ENCODE measurements at regions not wholly inside any gene's neighbourhood (a gene's known extent, or its start where the extent isn't known, plus 50 kb on each side); places are given as distances from the start of the nearest gene placed in this dataset.

- DNase-seq (ENCODE audit: low read depth) = peak; percentile 58
- no peak overlapping the region for H3K4me3 ChIP-seq (ENCODE audit: low read depth, low read length)
- TF ChIP-seq MYC (IDR thresholded peaks at IDR 0.05; ENCODE audit: low read depth, low read length) (no peak), CTCF (IDR thresholded peaks at IDR 0.05; ENCODE audit: low read depth, low read length) (peak; percentile 75), MAX (IDR thresholded peaks at IDR 0.05; ENCODE audit: low read depth, low read length) (no peak), POLR2A (IDR thresholded peaks at IDR 0.05; ENCODE audit: extremely low read depth, insufficient read length) (no peak)
Observed at GRCh38 chr5:57338068-57338867, 144.3 kb downstream of the ACTBL2 start.

- no peak for DNase-seq (ENCODE audit: low read depth)
- no peak overlapping the region for H3K4me3 ChIP-seq (ENCODE audit: low read depth, low read length)
- no peak for TF ChIP-seq MYC (IDR thresholded peaks at IDR 0.05; ENCODE audit: low read depth, low read length)
- no peak for TF ChIP-seq MAX (IDR thresholded peaks at IDR 0.05; ENCODE audit: low read depth, low read length)
- TF ChIP-seq POLR2A (IDR thresholded peaks at IDR 0.05; ENCODE audit: extremely low read depth, insufficient read length) = no peak
- TF ChIP-seq CTCF (IDR thresholded peaks at IDR 0.05; ENCODE audit: low read depth, low read length) = no peak
Observed at GRCh38 chr5:57335092-57335660, 147.4 kb downstream of the ACTBL2 start.

GRCh38 chr5:57334475-57334874 lies 148.1 kb downstream of the ACTBL2 start:
- TF ChIP-seq MAX (IDR thresholded peaks at IDR 0.05; ENCODE audit: low read depth, low read length) (no peak), POLR2A (IDR thresholded peaks at IDR 0.05; ENCODE audit: extremely low read depth, insufficient read length) (no peak), MYC (IDR thresholded peaks at IDR 0.05; ENCODE audit: low read depth, low read length) (no peak), CTCF (IDR thresholded peaks at IDR 0.05; ENCODE audit: low read depth, low read length) (no peak)
- DNase-seq (ENCODE audit: low read depth) = no peak
- H3K4me3 ChIP-seq (ENCODE audit: low read depth, low read length) = no peak overlapping the region

- DNase-seq (ENCODE audit: low read depth) = no peak
- TF ChIP-seq POLR2A (IDR thresholded peaks at IDR 0.05; ENCODE audit: extremely low read depth, insufficient read length) (no peak), MYC (IDR thresholded peaks at IDR 0.05; ENCODE audit: low read depth, low read length) (no peak), MAX (IDR thresholded peaks at IDR 0.05; ENCODE audit: low read depth, low read length) (no peak), CTCF (IDR thresholded peaks at IDR 0.05; ENCODE audit: low read depth, low read length) (no peak)
- no peak overlapping the region for H3K4me3 ChIP-seq (ENCODE audit: low read depth, low read length)
Observed at GRCh38 chr5:57332361-57332760, 150.2 kb downstream of the ACTBL2 start.

- H3K4me3 ChIP-seq (ENCODE audit: low read depth, low read length) = no peak overlapping the region
- no peak for DNase-seq (ENCODE audit: low read depth)
- TF ChIP-seq MAX (IDR thresholded peaks at IDR 0.05; ENCODE audit: low read depth, low read length) (no peak), POLR2A (IDR thresholded peaks at IDR 0.05; ENCODE audit: extremely low read depth, insufficient read length) (no peak), MYC (IDR thresholded peaks at IDR 0.05; ENCODE audit: low read depth, low read length) (no peak), CTCF (IDR thresholded peaks at IDR 0.05; ENCODE audit: low read depth, low read length) (no peak)
Observed at GRCh38 chr5:57327561-57328367, 153.9 kb downstream of the GPBP1 start.

Measured in NB4 (cell line).